GM23338 (cell line): ENCODE measurements at regions not wholly inside any gene's neighbourhood (a gene's known extent, or its start where the extent isn't known, plus 50 kb on each side); places are given as distances from the start of the nearest gene placed in this dataset.
"Not testable (repeated sequence)": the region's sequence is repeated elsewhere in the genome, so short reads cannot be mapped to it uniquely, and the experiment has no call there.

Experiments
- ATAC-seq: fragments of 200-7000 bp; cut with Tn5 transposase; 3 replicates; pipeline ENCODE4 v1.9.1; 2020
- DNase-seq: peaks from one replicate; pipeline ENCODE4 v3.0.0-alpha.2; 2015; ENCODE audit warnings: low spot score
- H2AFZ ChIP-seq: fragments of 200-600 bp; sonication (generic); 2 replicates; pipeline ENCODE4 v1.8.0; 2016; ENCODE audit warnings: antibody characterized with exemption, mild to moderate bottlenecking, moderate library complexity
- H3F3A ChIP-seq: fragments of 200-600 bp; sonication (generic); replicated peaks from 2 replicates; pipeline ENCODE4 v1.8.0; 2017; ENCODE audit warnings: antibody characterized with exemption, mixed run types, low read depth
- H3K27ac ChIP-seq: fragments of 200-600 bp; sonication (generic); 2 replicates; pipeline ENCODE4 v1.6.1; 2016; ENCODE audit warnings: low read depth
- H3K27me3 ChIP-seq: fragments of 200-600 bp; sonication (generic); 2 replicates; pipeline ENCODE4 v1.8.0; 2016; ENCODE audit warnings: mild to moderate bottlenecking, mixed run types, moderate library complexity; ENCODE audit not compliant: insufficient read depth
- H3K36me3 ChIP-seq: fragments of 200-600 bp; sonication (generic); 2 replicates; pipeline ENCODE4 v1.8.0; 2016; ENCODE audit warnings: mild to moderate bottlenecking; ENCODE audit not compliant: insufficient read depth
- H3K4me1 ChIP-seq: fragments of 200-600 bp; sonication (generic); 2 replicates; pipeline ENCODE4 v1.8.0; 2016; ENCODE audit warnings: mild to moderate bottlenecking, moderate library complexity; ENCODE audit not compliant: insufficient read depth
- H3K4me2 ChIP-seq: fragments of 200-600 bp; sonication (generic); 2 replicates; pipeline ENCODE4 v1.7.1; 2017; ENCODE audit warnings: mixed run types
- H3K4me3 ChIP-seq: fragments of 200-600 bp; sonication (generic); 2 replicates; pipeline ENCODE4 v1.6.1; 2016; ENCODE audit warnings: mixed run types
- H3K79me2 ChIP-seq: fragments of 200-600 bp; sonication (generic); replicated peaks from 2 replicates; pipeline ENCODE4 v1.8.0; 2017; ENCODE audit warnings: mild to moderate bottlenecking; ENCODE audit not compliant: insufficient read depth
- H3K9me2 ChIP-seq: fragments of 200-600 bp; sonication (generic); 2 replicates; pipeline ENCODE4 v1.8.0; 2017; ENCODE audit not compliant: insufficient read depth
- H4K20me1 ChIP-seq: fragments of 200-600 bp; sonication (generic); replicated peaks from 2 replicates; pipeline ENCODE4 v1.8.0; 2017; ENCODE audit warnings: mild to moderate bottlenecking; ENCODE audit not compliant: insufficient read depth
- H3K27ac Mint-ChIP-seq: 2 replicates; pipeline ENCODE4 v1.8.0; 2020; ENCODE audit warnings: inconsistent platforms, mild to moderate bottlenecking, moderate library complexity, mixed read lengths
- H3K27me3 Mint-ChIP-seq: 3 replicates; pipeline ENCODE4 v1.8.0; 2022; ENCODE audit warnings: low read depth, mild to moderate bottlenecking, moderate library complexity, mixed read lengths, inconsistent platforms; ENCODE audit not compliant: insufficient read depth, poor library complexity
- H3K36me3 Mint-ChIP-seq: 3 replicates; pipeline ENCODE4 v1.8.0; 2021; ENCODE audit warnings: low read depth, mild to moderate bottlenecking, inconsistent platforms, moderate library complexity, mixed read lengths
- H3K4me1 Mint-ChIP-seq: 3 replicates; pipeline ENCODE4 v1.8.0; 2020; ENCODE audit warnings: mild to moderate bottlenecking, inconsistent platforms, mixed read lengths
- H3K4me3 Mint-ChIP-seq: 3 replicates; pipeline ENCODE4 v1.8.0; 2021; ENCODE audit warnings: moderate library complexity, mild to moderate bottlenecking, inconsistent platforms, mixed read lengths
- H3K9me3 Mint-ChIP-seq: 3 replicates; pipeline ENCODE4 v1.8.0; 2020; ENCODE audit warnings: moderate library complexity, mild to moderate bottlenecking, inconsistent platforms, mixed read lengths
- CTCF ChIP-seq, 2 experiments: fragments of 200-600 bp in 1 of 2; sonication (generic) in 1 of 2; conservative IDR thresholded peaks; 2 replicates each; pipeline versions ENCODE4 v1.5.1 to v1.6.1; 2016 to 2017; ENCODE audit warnings: antibody characterized with exemption in 2 of 2, low read depth in 2 of 2, mild to moderate bottlenecking in 2 of 2, moderate library complexity in 1 of 2
- ETS1 ChIP-seq: IDR thresholded peaks from 2 replicates; pipeline ENCODE4 v1.6.1; 2016; ENCODE audit warnings: antibody characterized with exemption
- EZH2 ChIP-seq: fragments of 200-600 bp; sonication (generic); IDR thresholded peaks from one replicate; pipeline ENCODE4 v1.8.0; 2017; ENCODE audit warnings: antibody characterized with exemption, mild to moderate bottlenecking, low read depth; ENCODE audit not compliant: unreplicated experiment
- EZH2phosphoT487 ChIP-seq: fragments of 200-600 bp; sonication (generic); IDR thresholded peaks from one replicate; pipeline ENCODE4 v1.8.1; 2018; ENCODE audit warnings: antibody characterized with exemption; ENCODE audit not compliant: unreplicated experiment
- NANOG ChIP-seq: IDR thresholded peaks from 2 replicates; pipeline ENCODE4 v1.6.1; 2016; ENCODE audit warnings: antibody characterized with exemption, borderline replicate concordance
- REST ChIP-seq: IDR thresholded peaks from one replicate; pipeline ENCODE4 v1.6.1; 2018; ENCODE audit warnings: antibody characterized with exemption; ENCODE audit not compliant: unreplicated experiment
- STAT1 ChIP-seq: IDR thresholded peaks from one replicate; pipeline ENCODE4 v1.6.1; 2016; ENCODE audit warnings: antibody characterized with exemption; ENCODE audit not compliant: unreplicated experiment
- ZNF114 ChIP-seq: fragments of 250-450 bp; sonication (Bioruptor Pico); IDR thresholded peaks from 2 replicates; pipeline ENCODE4 v1.5.0; 2020; ENCODE audit warnings: mild to moderate bottlenecking, moderate library complexity
- ZNF462 ChIP-seq: fragments of 250-450 bp; sonication (Bioruptor Pico); IDR thresholded peaks from 2 replicates; pipeline ENCODE4 v1.5.0; 2020; ENCODE audit warnings: mild to moderate bottlenecking, moderate library complexity

GRCh38 chr9:29176786-29177185 is 1603.5 kb upstream of the C9orf72 start (continued):
- no peak for TF ChIP-seq CTCF (conservative IDR thresholded peaks at IDR 0.05; ENCODE audit: low read depth in 2 of 2)
- TF ChIP-seq EZH2phosphoT487, result no peak
- TF ChIP-seq STAT1, result no peak

- no peaks in the 10 kb centered on the region for H3K36me3 ChIP-seq
- no peaks in the 10 kb centered on the region for H3K9me2 ChIP-seq
- no peak overlapping the region for H2AFZ ChIP-seq
- H3K79me2 ChIP-seq, result no peaks in the 10 kb centered on the region
- H4K20me1 ChIP-seq, result no peaks in the 10 kb centered on the region
- H3K4me3 ChIP-seq, result no peak overlapping the region
- H3K4me2 ChIP-seq, result no peak overlapping the region
- H3K4me3 Mint-ChIP-seq, result no peak overlapping the region
- H3K27me3 ChIP-seq, result no peaks in the 10 kb centered on the region
- H3K36me3 Mint-ChIP-seq, result peaks cover 4% of the 10 kb centered on the region; the same call in 2 of the 3 replicates
- H3K27ac ChIP-seq, result no peak overlapping the region
- ATAC-seq, result no peak
- no peak for DNase-seq
- peaks cover 31% of the 10 kb centered on the region for H3K4me1 Mint-ChIP-seq
- H3K4me1 ChIP-seq, result peaks cover 27% of the 10 kb centered on the region
- peaks cover 3% of the 10 kb centered on the region; the same call in 2 of the 3 replicates for H3K9me3 Mint-ChIP-seq
- peaks cover 2% of the 10 kb centered on the region for H3K27me3 Mint-ChIP-seq
- no peak for TF ChIP-seq REST
- TF ChIP-seq ETS1, result no peak
- no peak for TF ChIP-seq ZNF462
- no peak for TF ChIP-seq ZNF114 (CRISPR knock-in tag)
- no peak for TF ChIP-seq EZH2
- TF ChIP-seq STAT1, result no peak
- TF ChIP-seq NANOG, result no peak
- no peaks in the 10 kb centered on the region for H3F3A ChIP-seq
- no peak overlapping the region for H3K27ac Mint-ChIP-seq
Observed at GRCh38 chr9:29183971-29184370, 1610.7 kb upstream of the C9orf72 start.

- not testable (repeated sequence) for H3K27ac Mint-ChIP-seq, H2AFZ ChIP-seq, DNase-seq, H3K27me3 Mint-ChIP-seq, H3K4me3 Mint-ChIP-seq, H3F3A ChIP-seq, H3K79me2 ChIP-seq, H3K4me1 ChIP-seq, H3K4me3 ChIP-seq, ATAC-seq, H3K27me3 ChIP-seq, H3K9me2 ChIP-seq, H3K4me1 Mint-ChIP-seq, H4K20me1 ChIP-seq, H3K4me2 ChIP-seq, H3K27ac ChIP-seq, H3K9me3 Mint-ChIP-seq, H3K36me3 ChIP-seq
- peaks cover 11% of the 10 kb centered on the region; the same call in 2 of the 3 replicates for H3K36me3 Mint-ChIP-seq
Observed at GRCh38 chr9:29188771-29189170, 1615.5 kb upstream of the C9orf72 start.
